ENCODE measurements at regions not wholly inside any gene's neighbourhood (a gene's known extent, or its start where the extent isn't known, plus 50 kb on each side); places are given as distances from the start of the nearest gene placed in this dataset.
A peak's percentile ranks its signal among the peaks of the same experiment; 100 is the strongest.

- no peak overlapping the region for H2AFZ ChIP-seq (replicated peaks; ENCODE audit: low read length, poor library complexity)
- BruUV-seq (replicated peaks), result no TSS peak
- no peak overlapping the region for H3K56ac ChIP-seq (ENCODE audit: extremely low read depth, insufficient read depth, low read length)
- no peak overlapping the region for H2AK5ac ChIP-seq (ENCODE audit: low read depth, low read length)
- peak; percentile 51 for ATAC-seq (ENCODE audit: low read depth)
- POLR2A ChIA-PET (ENCODE audit: unreplicated experiment), result no interaction called here
- H3K79me1 ChIP-seq (ENCODE audit: low read depth in 1 of 2, low read length in 2 of 2), result no peaks in the 10 kb centered on the region
- H3K36me3 ChIP-seq (ENCODE audit: control insufficient read depth, insufficient read depth, low read length), result no peaks in the 10 kb centered on the region
- H4K8ac ChIP-seq (ENCODE audit: low read depth in 2 of 2, low read length in 2 of 2), result no peak overlapping the region
- H3K14ac ChIP-seq (replicated peaks; ENCODE audit: low read depth, low read length), result no peak overlapping the region
- H3K4me2 ChIP-seq (ENCODE audit: low read depth, low read length), result no peak overlapping the region
- no peak overlapping the region for H2BK5ac ChIP-seq (ENCODE audit: low read depth, low read length, poor library complexity, severe bottlenecking)
- H3K4ac ChIP-seq (ENCODE audit: low read depth, low read length), result no peak overlapping the region
- intact Hi-C loops (cut with micrococcal nuclease), result no loop called here
- H2BK20ac ChIP-seq (ENCODE audit: low read depth, low read length), result no peak overlapping the region
- dilution Hi-C loops (cut with HindIII; ENCODE audit: low sequenced_read_pairs, unreplicated experiment), result no loop called here
- H2BK15ac ChIP-seq (ENCODE audit: low read depth, low read length), result no peak overlapping the region
- H2AK9ac ChIP-seq (replicated peaks; ENCODE audit: low read depth, low read length, poor library complexity), result no peak overlapping the region
- no peak overlapping the region for H4K5ac ChIP-seq (ENCODE audit: low read depth, low read length)
- H3K27ac ChIP-seq (ENCODE audit: insufficient read depth, low read length), result no peak overlapping the region
- TF ChIP-seq CEBPB (IDR thresholded peaks at IDR 0.05; ENCODE audit: low read depth, low read length), result peak; percentile 24; the same call in 1 of the 2 replicates
- TF ChIP-seq MAZ (IDR thresholded peaks at IDR 0.05; ENCODE audit: borderline replicate concordance, low read depth, low read length), result no peak
- H3K18ac ChIP-seq (ENCODE audit: low read depth, low read length), result peak overlapping the region; percentile 64; the same call in 1 of the 2 replicates
- in situ Hi-C loops (cut with MboI; ENCODE audit: low sequenced_read_pairs), result no loop called here
- H4K91ac ChIP-seq (ENCODE audit: insufficient read depth, low read depth, low read length), result no peak overlapping the region
- peaks cover 12% of the 10 kb centered on the region; the same call in 1 of the 2 replicates for H3K27me3 ChIP-seq (ENCODE audit: control insufficient read depth, insufficient read depth, low read length)
- no peak overlapping the region for H2BK120ac ChIP-seq (ENCODE audit: low read depth, low read length)
- peak; percentile 83 for DNase-seq
- H3K23ac ChIP-seq (ENCODE audit: low read depth, low read length), result no peak overlapping the region
- no peaks in the 10 kb centered on the region for H3K9me1 ChIP-seq (ENCODE audit: insufficient read depth, low read length)
- no peaks in the 10 kb centered on the region for H4K20me1 ChIP-seq (ENCODE audit: insufficient read depth, low read length)
- no peaks in the 10 kb centered on the region for H3K4me1 ChIP-seq (ENCODE audit: control insufficient read depth, insufficient read depth, low read length)
- no peaks in the 10 kb centered on the region; the same call in 1 of the 2 replicates for H3K9me3 ChIP-seq (ENCODE audit: control insufficient read depth, insufficient read depth, low read length)
- no peak overlapping the region for H3K4me3 ChIP-seq (ENCODE audit: insufficient read depth, low read depth, low read length)
- no peak overlapping the region for H3K9ac ChIP-seq (ENCODE audit: low read depth, low read length)
- CTCF ChIA-PET, result no interaction called here
These were observed 107.6 kb downstream of the CCDC34 start for GRCh38 chr11:27255447-27255828.
